ENCODE measurements at regions not wholly inside any gene's neighbourhood (a gene's known extent, or its start where the extent isn't known, plus 50 kb on each side); places are given as distances from the start of the nearest gene placed in this dataset.

DNA sequence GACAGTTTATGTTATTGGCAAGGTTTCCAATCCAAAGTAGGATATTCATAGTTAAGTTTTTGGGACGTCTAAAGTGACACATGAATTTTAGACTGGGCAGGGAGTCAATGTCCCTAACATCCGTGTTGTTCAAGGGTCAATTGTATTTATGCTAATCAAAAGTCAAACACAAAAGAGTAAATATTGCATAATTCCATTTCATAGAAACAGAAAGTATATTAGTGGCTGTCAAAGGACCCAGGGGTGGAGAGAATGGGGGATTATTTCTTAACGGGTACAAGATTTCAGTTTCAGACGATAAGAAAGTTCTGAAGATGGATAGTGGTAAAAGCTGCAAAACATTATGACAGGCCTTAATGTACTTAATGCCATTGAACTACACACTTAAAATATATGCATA, 971.8 kb upstream of the AGA start:
- H3K4me3 ChIP-seq, result no peak overlapping the region
- intact Hi-C loops (cut with DNase I), result no loop called here

GRCh38 chr4:178414881-178415446, 972.7 kb upstream of the AGA start:
- DNase-seq (ENCODE audit: extremely low spot score in 2 of 2), result no peak
- no peak for TF ChIP-seq CTCF (IDR thresholded peaks at IDR 0.05)
- no peak for TF ChIP-seq POLR2A (IDR thresholded peaks at IDR 0.05)
- TF ChIP-seq POLR2AphosphoS5 (IDR thresholded peaks at IDR 0.05; ENCODE audit: insufficient read depth in 1 of 2, low read depth in 1 of 2), result no peak
- no peaks in the 10 kb centered on the region for H3K36me3 ChIP-seq
- H3K27ac ChIP-seq, result no peak overlapping the region
- H3K4me3 ChIP-seq, result no peak overlapping the region
- no peaks in the 10 kb centered on the region for H3K4me1 ChIP-seq
- no peaks in the 10 kb centered on the region for H3K9me3 ChIP-seq
- intact Hi-C loops (cut with DNase I), result no loop called here
- H3K27me3 ChIP-seq, result no peaks in the 10 kb centered on the region

More for the DNA sequence above, 971.8 kb upstream of the AGA start:
- H3K27me3 ChIP-seq, result no peaks in the 10 kb centered on the region
- no peaks in the 10 kb centered on the region for H3K36me3 ChIP-seq
- no peak for DNase-seq (ENCODE audit: extremely low spot score in 2 of 2)
- no peak overlapping the region for H3K27ac ChIP-seq
- TF ChIP-seq CTCF (IDR thresholded peaks at IDR 0.05), result no peak
- no peaks in the 10 kb centered on the region for H3K4me1 ChIP-seq
- no peaks in the 10 kb centered on the region for H3K9me3 ChIP-seq

GRCh38 chr4:178415925-178416324, 973.7 kb upstream of the AGA start:
- H3K27ac ChIP-seq, result no peak overlapping the region
- TF ChIP-seq CTCF (IDR thresholded peaks at IDR 0.05) (no peak), POLR2AphosphoS5 (IDR thresholded peaks at IDR 0.05; ENCODE audit: insufficient read depth in 1 of 2, low read depth in 1 of 2) (no peak), POLR2A (IDR thresholded peaks at IDR 0.05) (no peak)
- no peak for DNase-seq (ENCODE audit: extremely low spot score in 2 of 2)
- H3K4me1 ChIP-seq, result no peaks in the 10 kb centered on the region
- no peaks in the 10 kb centered on the region for H3K36me3 ChIP-seq
- no peaks in the 10 kb centered on the region for H3K27me3 ChIP-seq
- H3K4me3 ChIP-seq, result no peak overlapping the region
- no peaks in the 10 kb centered on the region for H3K9me3 ChIP-seq
- intact Hi-C loops (cut with DNase I), result no loop called here

DNA sequence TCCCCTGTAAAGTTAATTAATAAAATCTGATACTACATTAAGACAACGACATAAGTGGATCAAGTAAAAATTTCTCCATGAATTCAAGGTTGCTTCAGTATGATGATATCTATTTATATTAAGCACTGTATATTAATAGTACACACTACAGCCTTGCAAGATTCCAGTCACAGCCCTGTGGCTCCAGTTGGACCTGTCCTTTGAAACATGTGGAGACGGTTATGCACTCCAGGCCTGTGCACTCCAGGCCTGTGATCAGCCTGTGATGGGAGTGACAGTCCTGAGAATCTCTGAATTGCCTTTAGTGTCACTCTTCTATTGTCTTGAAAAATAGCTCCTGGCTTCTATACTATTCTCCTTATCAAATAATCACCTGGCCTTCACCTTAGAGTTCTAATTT, 981.1 kb upstream of the AGA start:
- Histone ChIP-seq H3K4me3 (no peak overlapping the region), H3K36me3 (no peaks in the 10 kb centered on the region), H3K27me3 (no peaks in the 10 kb centered on the region), H3K27ac (no peak overlapping the region), H3K9me3 (no peaks in the 10 kb centered on the region), H3K4me1 (no peaks in the 10 kb centered on the region)
- DNase-seq (ENCODE audit: extremely low spot score in 2 of 2), result no peak
- intact Hi-C loops (cut with DNase I), result no loop called here
- TF ChIP-seq CTCF (IDR thresholded peaks at IDR 0.05) (no peak), POLR2AphosphoS5 (IDR thresholded peaks at IDR 0.05; ENCODE audit: insufficient read depth in 1 of 2, low read depth in 1 of 2) (no peak), POLR2A (IDR thresholded peaks at IDR 0.05) (no peak)

DNA sequence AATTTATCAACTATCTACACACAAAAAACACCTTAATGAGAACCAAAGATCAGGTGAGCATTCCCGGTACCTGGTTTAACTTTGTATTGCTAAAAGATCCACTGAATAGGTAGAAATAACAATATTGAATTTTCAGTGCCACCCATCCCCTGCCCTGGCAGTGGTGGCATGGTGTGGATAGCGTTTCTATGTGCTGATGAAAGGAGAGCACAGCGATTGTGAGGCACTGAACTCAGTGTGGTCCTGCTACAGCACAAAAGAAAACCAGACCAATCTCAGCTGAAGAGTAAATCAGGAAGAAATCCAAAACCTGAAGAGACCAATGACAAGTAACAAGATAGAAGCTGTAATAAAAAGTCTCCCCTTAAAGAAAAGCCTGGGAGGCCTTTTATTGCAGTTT, 984.6 kb upstream of the AGA start:
- Histone ChIP-seq H3K4me3 (no peak overlapping the region), H3K4me1 (no peaks in the 10 kb centered on the region), H3K36me3 (no peaks in the 10 kb centered on the region), H3K27ac (no peak overlapping the region), H3K27me3 (no peaks in the 10 kb centered on the region), H3K9me3 (no peaks in the 10 kb centered on the region)
- intact Hi-C loops (cut with DNase I), result no loop called here
- TF ChIP-seq POLR2AphosphoS5 (IDR thresholded peaks at IDR 0.05; ENCODE audit: insufficient read depth in 1 of 2, low read depth in 1 of 2), result no peak
- no peak for TF ChIP-seq POLR2A (IDR thresholded peaks at IDR 0.05)
- TF ChIP-seq CTCF (IDR thresholded peaks at IDR 0.05), result no peak
- DNase-seq (ENCODE audit: extremely low spot score in 2 of 2), result no peak

Data from vagina (tissue), 2 donors.